ENCODE measurements at regions not wholly inside any gene's neighbourhood (a gene's known extent, or its start where the extent isn't known, plus 50 kb on each side); places are given as distances from the start of the nearest gene placed in this dataset.

GRCh38 chr16:6636457-6636856 is 696.2 kb upstream of the RBFOX1 start:
- no peak for TF ChIP-seq CTCF (conservative IDR thresholded peaks at IDR 0.05; ENCODE audit: low read depth, low read length)
- TF ChIP-seq EZH2 (IDR thresholded peaks at IDR 0.05; ENCODE audit: low read length, unreplicated experiment), result no peak
- no peak for TF ChIP-seq EZH2phosphoT487 (IDR thresholded peaks at IDR 0.05; ENCODE audit: borderline replicate concordance, low read length)
- Histone ChIP-seq H3K4me3 (ENCODE audit: low read length) (no peak overlapping the region), H2AFZ (ENCODE audit: low read length) (no peak overlapping the region), H3K27me3 (ENCODE audit: low read length) (no peaks in the 10 kb centered on the region; the same call in 1 of the 2 replicates), H3K36me3 (ENCODE audit: low read depth, low read length) (no peaks in the 10 kb centered on the region), H3F3A (ENCODE audit: low read length, unreplicated experiment) (no peaks in the 10 kb centered on the region), H3K9me2 (replicated peaks; ENCODE audit: low read length) (no peaks in the 10 kb centered on the region), H3K9me3 (ENCODE audit: low read length) (no peaks in the 10 kb centered on the region), H3K79me2 (ENCODE audit: low read length) (no peaks in the 10 kb centered on the region), H4K20me1 (ENCODE audit: low read length) (no peaks in the 10 kb centered on the region), H3K9ac (ENCODE audit: low read length) (no peak overlapping the region), H3K27ac (ENCODE audit: low read length) (no peak overlapping the region), H3K4me2 (ENCODE audit: low read length) (no peak overlapping the region), H3K4me1 (ENCODE audit: insufficient read depth, low read length) (no peaks in the 10 kb centered on the region)
- no TSS peak for BruUV-seq (replicated peaks)
- no peak for ATAC-seq
- ChIA-PET CTCF (no interaction called here), POLR2A (ENCODE audit: unreplicated experiment) (no interaction called here)
- DNase-seq, result no peak
- intact Hi-C loops (cut with micrococcal nuclease), result no loop called here

GRCh38 chr16:6634151-6634550 is 698.5 kb upstream of the RBFOX1 start:
- no peaks in the 10 kb centered on the region for H3K4me1 ChIP-seq (ENCODE audit: insufficient read depth, low read length)
- ATAC-seq (no peak), DNase-seq (no peak)
- H3K27ac ChIP-seq (ENCODE audit: low read length), result no peak overlapping the region
- ChIA-PET POLR2A (ENCODE audit: unreplicated experiment) (no interaction called here), CTCF (no interaction called here)
- H4K20me1 ChIP-seq (ENCODE audit: low read length), result no peaks in the 10 kb centered on the region
- no peak overlapping the region for H3K4me2 ChIP-seq (ENCODE audit: low read length)
- intact Hi-C loops (cut with micrococcal nuclease), result no loop called here
- no peaks in the 10 kb centered on the region for H3K9me2 ChIP-seq (replicated peaks; ENCODE audit: low read length)
- no peaks in the 10 kb centered on the region for H3K9me3 ChIP-seq (ENCODE audit: low read length)
- H3K27me3 ChIP-seq (ENCODE audit: low read length), result no peaks in the 10 kb centered on the region
- H3K36me3 ChIP-seq (ENCODE audit: low read depth, low read length), result no peaks in the 10 kb centered on the region
- H3K4me3 ChIP-seq (ENCODE audit: low read length), result no peak overlapping the region
- no peak for TF ChIP-seq CTCF (conservative IDR thresholded peaks at IDR 0.05; ENCODE audit: low read depth, low read length)
- TF ChIP-seq EZH2 (IDR thresholded peaks at IDR 0.05; ENCODE audit: low read length, unreplicated experiment), result no peak
- TF ChIP-seq EZH2phosphoT487 (IDR thresholded peaks at IDR 0.05; ENCODE audit: borderline replicate concordance, low read length), result no peak
- no peaks in the 10 kb centered on the region for H3K79me2 ChIP-seq (ENCODE audit: low read length)
- BruUV-seq (replicated peaks), result no TSS peak
- H2AFZ ChIP-seq (ENCODE audit: low read length), result no peak overlapping the region
- H3K9ac ChIP-seq (ENCODE audit: low read length), result no peak overlapping the region
- no peaks in the 10 kb centered on the region for H3F3A ChIP-seq (ENCODE audit: low read length, unreplicated experiment)

GRCh38 chr16:6633456-6633855 is 699.2 kb upstream of the RBFOX1 start:
- CTCF ChIA-PET, result no interaction called here
- ATAC-seq (no peak), DNase-seq (no peak)
- Histone ChIP-seq H3K79me2 (ENCODE audit: low read length) (no peaks in the 10 kb centered on the region), H3K4me3 (ENCODE audit: low read length) (no peak overlapping the region), H3F3A (ENCODE audit: low read length, unreplicated experiment) (no peaks in the 10 kb centered on the region), H3K27ac (ENCODE audit: low read length) (no peak overlapping the region), H3K27me3 (ENCODE audit: low read length) (no peaks in the 10 kb centered on the region), H3K4me2 (ENCODE audit: low read length) (no peak overlapping the region), H3K36me3 (ENCODE audit: low read depth, low read length) (no peaks in the 10 kb centered on the region), H4K20me1 (ENCODE audit: low read length) (no peaks in the 10 kb centered on the region), H3K4me1 (ENCODE audit: insufficient read depth, low read length) (no peaks in the 10 kb centered on the region), H3K9ac (ENCODE audit: low read length) (no peak overlapping the region), H3K9me2 (replicated peaks; ENCODE audit: low read length) (no peaks in the 10 kb centered on the region), H2AFZ (ENCODE audit: low read length) (no peak overlapping the region), H3K9me3 (ENCODE audit: low read length) (no peaks in the 10 kb centered on the region)
- intact Hi-C loops (cut with micrococcal nuclease), result no loop called here
- POLR2A ChIA-PET (ENCODE audit: unreplicated experiment), result no interaction called here
- no TSS peak for BruUV-seq (replicated peaks)
- no peak for TF ChIP-seq EZH2 (IDR thresholded peaks at IDR 0.05; ENCODE audit: low read length, unreplicated experiment)
- no peak for TF ChIP-seq EZH2phosphoT487 (IDR thresholded peaks at IDR 0.05; ENCODE audit: borderline replicate concordance, low read length)
- no peak for TF ChIP-seq CTCF (conservative IDR thresholded peaks at IDR 0.05; ENCODE audit: low read depth, low read length)
